ENCODE measurements at regions not wholly inside any gene's neighbourhood (a gene's known extent, or its start where the extent isn't known, plus 50 kb on each side); places are given as distances from the start of the nearest gene placed in this dataset.

GRCh38 chr2:220654322-220654721 is 917.8 kb downstream of the EPHA4 start:
- no peak for DNase-seq
- no peak for TF ChIP-seq CTCF (IDR thresholded peaks at IDR 0.05)
- Histone ChIP-seq H3K36me3 (no peaks in the 10 kb centered on the region), H3K27ac (no peak overlapping the region), H3K4me1 (no peaks in the 10 kb centered on the region), H3K27me3 (no peaks in the 10 kb centered on the region), H3K9me3 (no peaks in the 10 kb centered on the region), H3K4me3 (no peak overlapping the region)
- intact Hi-C loops (cut with DNase I), result no loop called here
- ATAC-seq, result no peak

- no peak for DNase-seq
- no peak overlapping the region for H3K4me3 ChIP-seq
- no peaks in the 10 kb centered on the region for H3K27me3 ChIP-seq
- H3K27ac ChIP-seq, result no peak overlapping the region
- no peak for TF ChIP-seq CTCF (IDR thresholded peaks at IDR 0.05)
- intact Hi-C loops (cut with DNase I), result no loop called here
- H3K9me3 ChIP-seq, result no peaks in the 10 kb centered on the region
- no peak for ATAC-seq
- no peaks in the 10 kb centered on the region for H3K36me3 ChIP-seq
- H3K4me1 ChIP-seq, result no peaks in the 10 kb centered on the region
These were observed 911.6 kb downstream of the EPHA4 start for GRCh38 chr2:220660277-220661145.

- Histone ChIP-seq H3K27me3 (no peaks in the 10 kb centered on the region), H3K27ac (no peak overlapping the region), H3K9me3 (no peaks in the 10 kb centered on the region), H3K36me3 (no peaks in the 10 kb centered on the region), H3K4me3 (no peak overlapping the region), H3K4me1 (no peaks in the 10 kb centered on the region)
- intact Hi-C loops (cut with DNase I), result no loop called here
- no peak for TF ChIP-seq CTCF (IDR thresholded peaks at IDR 0.05)
- DNase-seq (no peak), ATAC-seq (peak; percentile 36)
These were observed 909.7 kb downstream of the EPHA4 start for GRCh38 chr2:220662431-220662830.

GRCh38 chr2:220663065-220663464 is 909.0 kb downstream of the EPHA4 start:
- Histone ChIP-seq H3K36me3 (no peaks in the 10 kb centered on the region), H3K27me3 (no peaks in the 10 kb centered on the region), H3K4me1 (no peaks in the 10 kb centered on the region), H3K27ac (no peak overlapping the region), H3K9me3 (no peaks in the 10 kb centered on the region), H3K4me3 (no peak overlapping the region)
- intact Hi-C loops (cut with DNase I), result no loop called here
- DNase-seq (no peak), ATAC-seq (no peak)
- TF ChIP-seq CTCF (IDR thresholded peaks at IDR 0.05), result no peak

- DNase-seq (peak in 2 of 4 donors; percentile 46 to 53), ATAC-seq (peak; percentile 45)
- Histone ChIP-seq H3K36me3 (no peaks in the 10 kb centered on the region), H3K27me3 (no peaks in the 10 kb centered on the region), H3K4me1 (no peaks in the 10 kb centered on the region), H3K9me3 (no peaks in the 10 kb centered on the region), H3K4me3 (no peak overlapping the region), H3K27ac (no peak overlapping the region)
- intact Hi-C loops (cut with DNase I), result no loop called here
- TF ChIP-seq CTCF (IDR thresholded peaks at IDR 0.05), result no peak
These were observed 907.6 kb downstream of the EPHA4 start for GRCh38 chr2:220664272-220665107.
